ENCODE measurements at regions not wholly inside any gene's neighbourhood (a gene's known extent, or its start where the extent isn't known, plus 50 kb on each side); places are given as distances from the start of the nearest gene placed in this dataset.

GRCh38 chr1:232274236-232274855 is 355.6 kb downstream of the SIPA1L2 start:
- DNase-seq (ENCODE audit: low read depth): no peak
- no peak for TF ChIP-seq CTCF (IDR thresholded peaks at IDR 0.05; ENCODE audit: low read depth, low read length, missing control alignments)
- no peak overlapping the region for H3K4me3 ChIP-seq (ENCODE audit: low read depth, low read length)

- no peak for DNase-seq (ENCODE audit: low read depth)
- no peak overlapping the region for H3K4me3 ChIP-seq (ENCODE audit: low read depth, low read length)
- no peak for TF ChIP-seq CTCF (IDR thresholded peaks at IDR 0.05; ENCODE audit: low read depth, low read length, missing control alignments)
Measured at GRCh38 chr1:232273011-232273410, 356.9 kb downstream of the SIPA1L2 start.

GRCh38 chr1:232271991-232272589 is 357.8 kb downstream of the SIPA1L2 start:
- DNase-seq (ENCODE audit: low read depth): no peak

DNA sequence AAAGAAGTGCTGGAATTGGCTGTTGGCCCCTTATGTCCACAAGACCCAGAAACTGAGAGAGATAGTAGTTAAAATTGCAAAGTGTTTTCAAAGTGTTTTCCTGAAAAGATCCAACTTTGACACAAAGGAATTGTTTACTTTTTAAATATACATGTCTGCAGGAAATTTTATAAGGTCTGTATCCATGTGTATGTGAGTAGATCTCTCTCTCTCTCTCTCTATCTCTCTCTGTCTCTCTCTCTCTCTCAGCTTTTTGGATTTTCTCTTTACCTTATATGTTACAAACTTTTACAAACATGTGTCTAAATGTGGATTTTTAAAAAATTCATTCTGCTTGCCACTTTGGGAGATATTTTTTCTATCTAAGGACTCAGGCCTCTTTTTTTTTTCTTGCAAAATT is 358.6 kb downstream of the SIPA1L2 start:
- DNase-seq (ENCODE audit: low read depth): no peak
- no peak overlapping the region for H3K4me3 ChIP-seq (ENCODE audit: low read depth, low read length)
- TF ChIP-seq CTCF (IDR thresholded peaks at IDR 0.05; ENCODE audit: low read depth, low read length, missing control alignments): no peak

More at GRCh38 chr1:232271991-232272589, 357.8 kb downstream of the SIPA1L2 start:
- H3K4me3 ChIP-seq (ENCODE audit: low read depth, low read length): no peak overlapping the region
- TF ChIP-seq CTCF (IDR thresholded peaks at IDR 0.05; ENCODE audit: low read depth, low read length, missing control alignments): no peak

DNA sequence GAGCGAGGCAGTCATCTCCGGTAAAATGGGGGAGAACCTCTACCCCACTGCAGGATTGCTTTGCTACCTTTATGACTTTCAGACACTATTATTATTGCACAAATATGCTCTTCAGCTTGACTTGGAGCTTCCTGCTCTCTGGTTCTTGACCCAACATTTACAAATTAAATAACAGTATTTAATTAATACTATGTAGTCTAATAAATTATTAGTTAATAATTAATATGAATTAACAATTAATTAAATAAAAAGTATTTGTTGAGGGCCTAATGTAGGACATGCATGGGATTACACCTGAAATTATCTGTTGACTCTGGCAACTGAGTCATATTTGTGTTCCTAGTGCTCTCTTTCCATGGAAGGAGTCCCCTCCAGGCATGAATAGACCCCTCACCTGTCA is 359.9 kb downstream of the SIPA1L2 start:
- no peak for DNase-seq (ENCODE audit: low read depth)
- TF ChIP-seq CTCF (IDR thresholded peaks at IDR 0.05; ENCODE audit: low read depth, low read length, missing control alignments): no peak
- H3K4me3 ChIP-seq (ENCODE audit: low read depth, low read length): no peak overlapping the region

DNA sequence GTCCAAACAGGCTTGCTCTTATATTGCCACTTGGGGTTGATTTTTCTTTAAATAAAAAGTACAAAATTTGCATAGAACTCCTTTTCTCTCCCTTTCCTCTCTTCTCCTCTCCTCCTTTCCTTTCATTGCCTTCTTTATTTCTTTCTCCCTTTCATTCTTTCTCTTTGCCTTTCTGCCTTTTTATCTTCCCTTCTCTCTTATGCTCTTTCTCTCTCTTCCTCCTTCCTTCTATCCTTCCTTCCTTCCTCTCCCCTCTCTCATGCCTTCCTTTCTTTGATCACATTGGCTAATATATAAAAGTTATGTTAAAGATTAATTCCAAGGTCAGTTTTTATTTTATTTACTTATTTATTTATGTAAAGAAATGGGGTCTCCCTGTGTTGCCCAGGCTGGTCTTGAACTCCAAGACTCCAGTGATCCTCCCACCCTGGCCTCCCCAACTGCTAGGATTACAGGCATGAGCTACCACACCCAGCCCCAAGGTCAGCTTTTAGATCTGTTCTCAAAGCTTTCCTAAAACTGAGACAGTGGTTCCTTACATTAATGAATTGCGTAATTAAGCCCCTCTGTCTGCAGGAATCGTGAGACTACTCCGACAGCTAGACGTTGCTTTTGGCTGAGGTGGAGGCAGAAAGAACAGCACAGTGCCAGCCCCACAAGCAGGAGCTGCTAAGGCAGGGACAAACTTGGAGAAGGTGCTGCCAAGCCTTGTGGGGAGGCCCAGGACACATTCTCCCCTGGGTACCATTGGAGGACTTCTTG is 361.9 kb downstream of the SIPA1L2 start:
- no peak for TF ChIP-seq CTCF (IDR thresholded peaks at IDR 0.05; ENCODE audit: low read depth, low read length, missing control alignments)
- no peak overlapping the region for H3K4me3 ChIP-seq (ENCODE audit: low read depth, low read length)
- DNase-seq (ENCODE audit: low read depth): no peak
